LHCN-M2 (cell line): ENCODE measurements at regions not wholly inside any gene's neighbourhood (a gene's known extent, or its start where the extent isn't known, plus 50 kb on each side); places are given as distances from the start of the nearest gene placed in this dataset.

Experiments
- DNase-seq: peaks from one replicate; pipeline ENCODE4 v3.0.0-alpha.2; 2012; ENCODE audit warnings: low read depth

DNA sequence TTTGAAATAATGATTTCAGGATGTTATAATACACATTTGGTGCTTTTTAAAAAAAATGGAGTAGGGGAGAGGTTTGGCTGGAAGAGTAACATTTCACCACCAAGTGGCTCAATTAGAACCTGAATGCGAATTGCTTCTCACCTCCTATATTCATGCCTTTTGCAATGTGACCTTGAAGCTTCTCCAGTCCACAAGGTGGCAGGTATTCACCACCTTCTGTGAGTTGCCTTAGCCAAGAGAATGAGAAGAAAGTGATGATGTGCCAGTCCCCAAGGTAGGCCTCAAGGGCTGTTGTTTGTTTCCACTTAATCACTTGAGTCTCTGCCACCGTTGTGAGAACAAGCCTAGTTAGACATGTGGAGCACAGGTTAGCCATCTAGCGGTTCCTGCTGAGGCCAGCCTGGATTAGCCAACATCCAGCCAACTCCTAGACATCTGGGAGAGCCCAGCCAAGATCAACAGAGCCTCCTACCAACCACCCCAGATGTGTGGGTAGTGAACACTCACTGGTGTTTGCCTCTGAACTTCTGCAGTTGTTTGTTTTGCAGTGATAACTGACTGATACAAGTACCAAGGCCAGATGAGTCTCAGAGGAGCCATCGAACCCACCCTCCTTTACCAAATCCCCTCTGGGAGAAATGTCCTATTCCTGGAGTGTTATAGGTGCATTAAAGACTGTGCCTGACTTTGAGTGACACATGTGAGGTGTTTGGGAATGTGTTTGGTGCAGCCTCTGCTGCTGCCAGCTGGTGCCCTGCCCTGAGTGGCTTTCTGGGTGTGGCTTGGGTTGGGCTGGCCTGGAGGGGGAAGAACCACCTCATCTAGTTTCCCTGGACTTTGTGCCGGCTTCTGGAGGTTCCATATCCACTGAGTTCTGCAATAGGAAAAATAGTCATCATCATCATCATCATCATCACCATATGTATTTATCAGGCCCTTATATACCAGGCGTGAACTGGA, 132.5 kb upstream of the RFLNA start:
- DNase-seq = no peak

DNA sequence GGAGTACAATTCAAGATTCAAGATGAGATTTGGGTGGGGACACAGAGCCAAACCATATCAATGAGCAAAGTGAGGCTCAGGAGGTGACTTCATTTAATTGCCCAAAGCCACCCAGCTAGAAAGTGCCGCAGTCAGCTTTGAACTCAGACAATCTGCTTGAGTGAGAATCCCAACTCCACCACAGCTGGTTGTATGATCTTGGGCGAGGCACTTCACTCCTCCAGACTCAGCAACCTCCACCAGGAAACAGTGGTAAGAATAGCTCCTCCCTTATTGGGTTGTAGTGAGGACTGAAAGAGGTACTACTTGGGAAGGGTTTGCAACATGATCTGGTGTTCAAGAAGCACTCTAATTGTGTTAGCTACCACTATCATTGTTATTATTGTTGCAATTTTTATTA, 129.2 kb upstream of the RFLNA start:
- DNase-seq = no peak

DNA sequence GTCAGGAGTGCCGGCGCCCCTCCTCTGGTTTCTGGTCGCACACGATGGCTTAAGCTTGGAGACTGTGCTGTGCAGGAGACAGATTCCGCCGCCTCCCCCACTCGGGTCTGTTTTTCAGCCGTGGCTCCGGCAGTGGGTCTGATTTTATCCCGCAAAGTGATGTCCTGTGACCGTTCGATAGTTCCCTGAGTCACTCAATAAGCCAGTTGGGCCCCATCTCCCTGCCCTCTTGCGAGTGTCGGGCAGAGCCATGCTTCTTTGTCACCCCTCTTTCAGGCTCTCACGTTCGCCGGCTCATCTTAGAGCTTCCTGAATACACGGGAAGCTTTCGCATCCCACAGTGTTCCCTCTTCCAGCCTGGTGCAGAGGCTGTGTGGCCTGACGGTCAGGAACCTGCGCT, 127.8 kb upstream of the RFLNA start:
- DNase-seq = no peak

DNA sequence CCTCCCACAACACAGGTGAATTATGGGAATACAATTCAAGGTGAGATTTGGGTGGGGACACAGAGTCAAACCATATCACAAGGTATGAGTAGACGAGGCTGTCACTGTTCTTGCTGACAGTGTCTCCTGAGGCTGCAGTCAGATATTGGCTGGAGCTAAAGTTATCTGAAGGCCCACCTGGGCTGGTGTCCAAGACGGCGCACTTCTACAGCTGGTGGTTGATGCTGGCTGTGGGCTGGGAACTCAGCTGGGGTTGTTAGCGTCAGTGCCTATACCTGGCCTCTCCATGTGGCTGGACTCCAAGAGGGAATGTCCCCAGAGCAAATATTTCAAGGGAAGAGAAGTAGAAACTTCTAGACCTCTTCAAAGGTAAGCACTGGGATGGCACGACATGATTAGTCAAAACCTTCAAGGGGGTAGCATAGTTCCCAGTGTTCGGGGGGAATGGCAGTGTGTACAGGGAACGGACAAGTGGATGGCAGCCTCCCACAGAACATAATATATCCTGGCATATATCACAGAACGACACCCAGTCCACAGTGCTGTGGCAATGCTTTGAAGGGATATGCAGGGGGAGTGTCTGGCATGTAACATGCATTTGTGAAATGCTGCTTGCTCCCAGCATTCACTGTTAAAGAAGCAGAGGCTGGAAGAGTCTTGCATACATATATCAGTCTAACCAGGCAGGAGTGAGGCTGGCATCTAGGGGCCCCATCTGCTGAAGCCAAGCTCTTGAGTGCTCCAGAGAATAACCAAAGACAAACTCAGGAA, 126.7 kb upstream of the RFLNA start:
- DNase-seq = no peak

DNA sequence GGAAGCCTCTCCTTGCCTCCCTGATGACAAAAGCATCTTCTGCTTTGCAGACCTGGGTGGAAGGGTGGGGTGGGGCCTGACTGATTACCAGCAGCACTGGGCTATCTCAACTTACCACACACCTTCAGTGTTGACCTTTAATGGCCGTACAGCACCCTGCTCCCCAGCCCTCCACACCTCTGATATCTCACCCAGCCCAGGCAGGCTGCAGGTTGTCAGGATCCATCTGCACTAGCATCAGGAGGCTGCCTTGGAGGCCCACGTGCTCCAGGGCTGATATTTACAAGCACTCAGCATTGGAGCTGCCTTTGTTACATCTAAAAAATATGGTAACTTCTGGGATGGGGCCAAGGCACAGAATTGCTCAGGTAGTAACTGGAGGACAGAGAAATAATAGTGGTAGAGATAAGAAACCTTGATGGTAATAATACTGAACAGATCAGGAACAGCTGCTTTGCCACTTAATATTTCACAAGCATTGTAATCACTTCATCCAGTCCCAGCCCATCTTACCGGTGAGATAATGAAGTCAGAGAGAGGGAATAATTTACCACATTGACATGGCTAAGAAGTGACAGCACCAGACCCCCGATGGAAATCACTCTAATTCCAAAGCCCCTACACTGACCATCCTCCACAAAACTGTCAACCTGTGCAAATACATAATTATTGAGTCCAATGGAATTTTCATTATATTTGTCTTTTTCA, 125.2 kb upstream of the RFLNA start:
- no peak for DNase-seq

DNA sequence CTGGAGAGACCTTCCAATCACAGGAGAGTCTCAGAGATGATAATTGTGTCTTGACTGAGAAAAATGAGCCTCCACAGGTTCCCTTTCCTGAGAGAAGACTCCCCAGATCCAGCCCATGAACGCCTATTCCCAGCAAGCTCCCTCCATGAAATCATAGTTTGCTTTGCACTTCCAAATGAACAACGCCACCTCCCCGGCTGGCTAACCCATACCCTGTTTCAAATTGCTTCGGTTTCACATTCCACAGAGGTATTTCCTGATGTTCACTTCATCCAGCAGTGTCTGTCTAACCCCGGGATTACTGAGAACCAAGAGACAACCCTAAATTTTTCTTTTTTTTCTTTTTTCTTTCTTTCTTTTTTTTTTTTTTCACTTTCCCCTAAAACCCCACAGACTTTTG, 124.1 kb upstream of the RFLNA start:
- DNase-seq = no peak

DNA sequence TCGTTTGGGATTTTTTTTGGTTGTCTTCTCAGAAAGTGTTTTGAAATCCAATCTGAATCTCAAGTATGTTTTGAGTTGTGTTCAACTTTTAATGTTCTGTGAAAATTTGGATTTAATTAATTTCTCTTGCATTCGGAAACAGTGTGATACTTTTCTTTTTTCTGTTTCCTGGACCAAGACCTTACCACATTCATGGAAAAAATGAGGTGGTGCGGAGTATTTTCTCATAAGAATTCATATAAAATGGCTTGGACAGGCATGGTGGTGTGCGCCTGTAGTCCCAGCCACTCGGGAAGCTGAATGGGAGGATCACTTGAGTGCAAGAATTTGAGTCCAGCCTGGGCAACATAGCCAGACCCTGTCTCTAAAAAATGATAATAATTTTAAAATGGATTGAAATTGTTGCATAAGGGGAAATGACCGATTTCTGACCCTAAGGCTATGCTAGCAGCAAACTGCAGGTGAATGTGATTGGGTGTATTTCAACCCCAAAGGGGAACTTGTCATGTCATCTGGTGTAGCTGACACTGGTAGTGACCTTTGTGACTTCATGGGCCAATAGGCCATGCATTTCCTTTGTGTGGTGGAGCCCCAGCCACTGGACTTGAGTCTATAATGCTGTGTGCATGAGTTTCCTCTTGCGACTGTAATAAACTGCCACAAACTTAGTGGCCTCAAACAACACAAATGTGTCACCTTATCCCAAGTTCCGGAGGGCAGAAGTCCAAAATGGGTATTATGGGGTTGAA, 123.5 kb upstream of the RFLNA start:
- no peak for DNase-seq

DNA sequence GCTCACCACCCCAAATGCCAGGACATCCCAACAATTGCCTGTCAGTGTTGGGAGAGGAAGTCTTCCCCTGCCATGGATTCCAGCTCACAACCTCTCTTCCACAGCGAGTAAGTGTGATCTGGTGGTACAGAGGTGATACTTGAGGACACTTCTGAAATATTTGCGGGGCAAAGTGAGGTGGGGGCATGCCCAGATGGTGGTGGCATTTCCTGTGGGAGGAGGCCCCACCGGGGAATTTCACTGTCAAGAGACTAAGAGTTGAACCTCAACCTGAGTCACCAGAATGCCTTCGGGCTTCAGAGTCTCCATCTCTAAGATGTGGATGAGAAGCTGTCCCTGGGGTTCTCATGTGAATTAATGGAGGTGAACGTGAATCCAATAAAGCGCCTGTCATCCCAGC, 122.3 kb upstream of the RFLNA start:
- DNase-seq = peak; percentile 4

DNA sequence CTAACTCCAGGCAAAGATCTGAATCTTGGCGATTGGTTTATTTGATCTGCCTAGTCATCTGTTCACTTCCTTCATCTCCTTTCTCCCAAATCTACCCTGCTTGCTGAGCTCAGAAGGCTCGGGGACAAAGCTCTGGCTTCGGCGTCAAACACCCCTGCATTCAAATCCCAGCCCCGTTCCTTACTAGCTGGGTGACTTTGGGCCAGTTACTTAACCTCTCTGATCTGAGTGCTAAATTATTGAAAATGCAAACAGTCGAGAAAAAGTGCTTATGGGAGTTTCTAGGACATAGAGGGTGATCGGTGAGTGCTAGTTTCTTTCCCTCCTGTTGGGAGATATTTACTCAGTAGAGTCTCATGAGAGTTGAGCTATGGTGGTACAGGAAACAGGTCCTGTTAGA, 121.2 kb upstream of the RFLNA start:
- DNase-seq = no peak

DNA sequence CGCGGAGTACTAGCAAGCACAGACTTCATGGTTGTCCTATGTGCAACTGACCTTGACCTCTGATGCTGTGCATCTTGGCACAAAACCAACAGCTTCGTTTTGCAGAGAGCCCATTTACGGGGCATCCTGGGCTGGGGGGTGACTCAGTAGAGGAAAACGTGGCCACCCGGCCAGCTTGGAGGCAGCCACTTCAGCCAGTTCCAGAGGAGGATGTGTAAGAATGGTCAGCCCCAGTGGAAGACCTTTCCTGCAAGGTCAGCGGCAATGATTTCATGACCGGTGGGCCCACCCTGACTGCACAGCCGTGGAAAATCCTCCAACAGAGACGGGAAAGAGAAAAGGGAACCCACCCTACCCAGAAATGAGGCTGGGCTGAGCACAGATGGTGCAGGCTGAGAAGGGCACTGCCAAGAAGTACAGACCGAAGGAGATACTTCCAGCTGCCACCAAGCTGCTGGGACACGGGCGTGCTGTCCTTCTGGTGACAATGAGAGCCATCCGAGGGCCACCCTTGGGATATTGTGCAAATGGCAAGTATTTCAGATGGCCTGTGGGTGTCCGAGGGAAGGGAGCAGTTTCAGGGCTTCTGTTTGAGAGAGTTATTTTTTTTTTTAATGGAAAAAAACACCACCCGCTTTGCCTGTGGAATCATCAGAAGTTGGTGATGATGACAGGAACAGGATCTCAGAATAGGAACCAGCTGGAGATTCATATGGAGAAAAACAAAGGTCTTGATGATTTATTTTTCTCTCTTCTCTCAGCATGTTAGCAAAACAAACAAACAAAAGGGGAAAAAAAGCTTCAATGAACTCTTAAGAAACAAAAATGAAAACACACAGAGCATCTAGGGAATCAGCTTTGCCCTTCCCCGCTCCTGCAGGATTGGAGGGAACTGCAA, 120.2 kb upstream of the RFLNA start:
- DNase-seq = peak; percentile 65

DNA sequence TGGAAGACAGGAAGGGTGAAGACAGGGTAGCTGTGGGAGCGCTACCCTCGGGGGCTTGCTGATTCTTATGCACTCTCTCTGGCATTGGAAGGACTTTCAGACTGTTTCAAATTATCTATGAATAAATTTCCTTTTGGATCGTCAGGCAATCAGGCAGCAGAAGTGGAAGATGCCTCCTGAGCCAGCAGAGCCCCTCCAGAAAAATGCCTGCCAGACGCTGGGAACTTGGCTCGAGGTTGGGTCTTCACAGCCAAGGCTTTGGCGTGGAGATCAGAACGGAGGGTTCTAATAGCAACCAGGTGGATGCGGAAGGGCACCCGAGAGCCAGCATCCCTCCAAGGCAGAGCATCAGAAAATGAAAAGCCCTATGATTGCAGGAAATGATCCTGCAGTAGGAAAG, 119.2 kb upstream of the RFLNA start:
- DNase-seq = no peak

DNA sequence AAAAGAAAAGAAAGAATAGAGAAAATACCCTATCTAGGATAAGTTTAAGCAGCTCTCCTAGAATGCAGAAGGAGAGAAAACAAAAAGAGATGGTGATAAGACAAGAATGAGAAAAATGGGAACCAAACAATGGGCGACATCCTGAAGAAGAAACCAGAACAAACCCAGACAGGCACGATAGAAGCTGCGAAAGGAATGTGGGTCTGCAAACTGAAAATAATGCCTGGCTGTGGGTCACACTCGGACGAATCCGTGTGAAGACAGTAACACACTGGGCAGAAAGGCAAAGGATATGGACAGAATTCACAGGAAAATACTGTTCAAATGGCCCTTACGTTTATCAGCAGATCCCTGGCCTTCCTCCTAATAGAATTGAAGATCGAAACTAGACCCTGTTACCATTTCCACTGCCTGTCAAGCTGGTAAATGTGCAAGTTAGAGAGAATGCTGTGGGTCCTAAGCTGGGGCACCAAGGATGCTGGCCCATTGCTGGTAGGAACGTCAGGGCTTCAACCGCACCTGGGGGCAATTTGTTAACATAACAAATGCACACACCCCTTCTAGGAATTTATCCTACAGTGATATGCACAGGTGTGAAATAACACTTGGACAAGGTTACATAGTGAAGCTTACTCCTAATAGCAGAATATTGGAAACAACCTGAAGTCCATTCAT, 117.5 kb upstream of the RFLNA start:
- DNase-seq = no peak

DNA sequence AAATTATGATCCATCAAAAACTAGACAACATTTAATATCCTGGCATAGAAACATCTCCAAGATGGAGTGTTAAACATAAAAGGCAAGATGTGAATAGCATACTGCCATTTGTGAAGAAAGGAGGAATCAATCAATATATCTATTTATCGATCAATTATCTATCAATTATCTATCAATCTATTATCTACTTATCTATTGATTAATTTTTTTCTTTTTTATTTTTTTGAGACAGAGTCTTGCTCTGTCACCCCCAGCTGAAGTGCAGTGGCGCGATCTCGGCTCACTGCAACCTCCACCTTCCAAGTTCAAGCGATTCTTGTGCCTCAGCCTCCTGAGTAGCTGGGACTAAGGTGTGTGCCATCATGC, 117.0 kb upstream of the RFLNA start:
- DNase-seq = no peak

DNA sequence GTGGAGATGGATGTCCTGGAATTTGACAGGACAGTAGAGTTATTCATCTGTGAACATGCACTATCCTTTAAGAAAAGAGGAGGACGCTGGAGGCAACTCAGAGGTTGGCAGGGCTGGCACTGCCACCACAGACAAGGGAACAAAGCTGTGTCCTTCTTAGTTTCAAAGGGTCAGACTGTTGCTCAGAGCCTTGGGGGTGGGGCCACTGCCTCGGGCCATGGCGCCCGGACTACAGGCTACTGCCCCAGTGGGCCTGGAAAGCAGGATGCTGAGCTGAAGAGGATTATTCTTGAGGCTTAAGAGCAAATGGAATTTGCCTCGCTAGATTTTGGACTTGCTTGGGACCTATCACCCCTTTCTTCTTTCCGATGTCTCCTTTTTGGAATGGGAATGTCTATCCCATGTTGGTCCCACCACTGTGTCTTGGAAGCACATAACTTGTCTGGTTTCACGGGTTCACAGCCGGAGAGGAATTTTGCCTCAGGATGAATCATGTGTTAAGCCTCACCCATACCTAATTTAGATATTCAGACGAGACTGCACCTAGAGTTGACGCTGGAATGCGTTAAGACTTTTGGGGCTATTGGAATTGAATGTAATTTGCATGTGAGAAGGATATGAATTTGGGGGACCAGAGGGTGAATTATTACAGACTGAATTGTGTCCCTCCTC, 114.8 kb upstream of the RFLNA start:
- no peak for DNase-seq

DNA sequence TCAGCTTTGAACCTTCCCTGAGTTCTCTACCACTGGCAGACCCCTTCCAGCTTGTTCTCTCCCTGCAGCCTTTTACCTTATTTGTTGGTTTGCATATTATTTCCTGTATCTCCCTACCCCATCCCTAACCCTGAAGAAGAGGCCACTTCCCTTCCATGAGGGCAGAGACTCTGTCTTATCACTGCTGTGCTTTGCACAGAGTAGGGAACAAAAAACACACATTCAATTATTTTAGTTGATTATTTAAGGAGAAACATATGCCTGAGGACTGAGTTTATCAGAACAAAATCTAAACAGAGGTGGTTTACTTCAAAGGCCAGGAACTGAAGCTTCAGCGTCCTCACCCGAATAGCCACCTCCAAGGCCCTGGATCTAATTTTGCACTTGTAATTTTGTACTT, 111.7 kb upstream of the RFLNA start:
- DNase-seq = no peak

DNA sequence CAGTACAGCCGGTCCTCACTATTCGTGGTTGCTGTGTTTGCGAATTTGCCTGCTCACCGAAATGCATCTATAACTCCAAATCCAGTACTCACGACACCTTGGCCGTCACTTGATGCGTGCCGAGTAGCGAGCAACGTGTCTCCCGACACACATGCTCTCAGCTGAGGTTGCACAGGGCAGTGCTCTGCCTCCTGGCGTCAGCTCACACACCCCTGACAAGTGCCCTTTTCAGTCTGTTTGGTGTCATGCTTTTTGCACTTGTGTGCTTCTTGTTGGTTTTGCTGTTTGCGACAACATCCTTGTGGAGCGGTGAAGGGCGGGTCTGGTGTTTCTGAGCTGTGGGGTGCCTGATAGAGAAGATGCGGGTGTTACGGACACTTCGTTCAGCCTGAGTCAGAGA, 110.4 kb upstream of the RFLNA start:
- no peak for DNase-seq

DNA sequence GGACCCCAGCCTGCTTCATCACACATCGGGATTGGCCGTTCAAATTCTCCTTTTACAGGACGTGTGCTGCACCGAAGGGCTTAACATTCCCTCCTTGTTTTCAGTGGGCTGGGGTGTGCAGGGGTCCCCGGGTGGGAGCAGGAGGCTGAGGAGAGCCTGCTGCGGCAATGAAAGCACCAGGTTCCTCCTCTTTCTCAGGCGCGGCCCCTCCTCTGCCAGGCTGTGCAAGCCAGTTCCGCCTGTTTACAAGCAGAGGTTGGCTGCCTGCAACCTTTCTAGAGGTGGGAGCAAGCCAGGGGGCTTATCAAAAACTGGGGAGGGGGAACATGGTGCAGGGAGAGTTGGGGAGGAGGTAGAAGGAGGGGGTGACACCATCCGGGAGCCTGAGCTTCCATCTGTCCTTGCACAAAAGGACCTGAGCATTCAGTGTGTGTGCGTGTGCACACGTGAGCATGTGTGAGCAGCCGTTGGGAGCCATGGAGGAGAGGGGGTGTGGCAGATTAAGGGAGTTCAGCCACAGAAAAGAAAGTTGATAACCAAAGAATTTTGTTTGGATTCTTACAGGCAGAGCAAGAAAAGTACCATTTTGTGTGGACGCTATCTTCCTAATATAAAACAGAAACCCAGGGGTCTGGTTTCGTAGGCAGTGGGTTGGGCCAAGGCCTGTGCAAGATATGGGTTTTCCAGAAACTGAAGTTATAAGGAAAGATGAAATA, 108.8 kb upstream of the RFLNA start:
- DNase-seq = no peak

DNA sequence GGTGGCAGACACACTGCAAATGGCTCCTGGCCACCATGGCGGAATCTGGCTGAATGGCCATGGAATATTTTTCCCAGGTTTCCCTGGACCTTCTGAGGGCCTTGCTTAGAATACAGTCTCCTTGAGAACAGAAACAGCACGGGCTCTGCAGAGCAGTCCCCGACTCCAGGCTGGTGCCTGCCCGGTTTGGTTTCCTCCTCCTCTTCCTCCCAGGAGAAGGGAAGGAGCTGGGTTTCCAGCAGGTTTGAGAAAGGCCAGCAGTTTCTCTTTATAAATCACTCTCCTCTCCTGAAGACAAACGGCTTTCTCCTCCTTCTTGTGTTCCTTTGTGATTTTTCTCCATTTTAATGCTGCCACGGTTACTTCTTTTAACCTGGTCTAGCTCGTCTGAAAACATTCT, 106.8 kb upstream of the RFLNA start:
- DNase-seq = no peak
